Body of pancreas (tissue), 4 donors: ENCODE measurements at regions not wholly inside any gene's neighbourhood (a gene's known extent, or its start where the extent isn't known, plus 50 kb on each side); places are given as distances from the start of the nearest gene placed in this dataset.

Experiments used
- ATAC-seq: fragments of 150-250 bp; one replicate; pipeline ENCODE4 v1.9.1; 2016
- DNase-seq, 4 donors: peaks; one replicate each; pipeline ENCODE4 v3.0.0-alpha.2; 2019
- H3K27ac ChIP-seq, 4 donors: fragments of 200-600 bp; sonication (generic); 1 replicate in 3 of 4; 2 replicates in 1 of 4; pipeline versions ENCODE4 v1.5.1 to v1.6.1; 2016 to 2019; ENCODE audit warnings: mild to moderate bottlenecking in 1 of 4, mixed read lengths in 1 of 4, moderate library complexity in 1 of 4
- H3K27me3 ChIP-seq, 2 donors: fragments of 200-600 bp; sonication (generic); one replicate each; pipeline ENCODE4 v1.6.0; 2016; ENCODE audit warnings: mild to moderate bottlenecking in 1 of 2
- H3K36me3 ChIP-seq, 2 donors: fragments of 200-600 bp; sonication (generic); replicated peaks in 1 of 2; 2 replicates each; pipeline ENCODE4 v1.5.1; 2016; ENCODE audit warnings: low read depth in 2 of 2; ENCODE audit not compliant: insufficient read depth in 1 of 2
- H3K4me1 ChIP-seq: fragments of 200-600 bp; sonication (generic); one replicate; pipeline ENCODE4 v1.6.0; 2016
- H3K4me3 ChIP-seq, 2 donors: fragments of 200-600 bp; sonication (generic); 1 replicate in 1 of 2; 2 replicates in 1 of 2; pipeline ENCODE4 v1.5.1; 2016 to 2019
- H3K9me3 ChIP-seq, 3 donors: fragments of 200-600 bp; sonication (generic); 1 replicate in 2 of 3; 2 replicates in 1 of 3; pipeline ENCODE4 v1.5.1; 2016
- POLR2A ChIP-seq, 3 donors: fragments of 450-650 bp; IDR thresholded peaks; one replicate each; pipeline ENCODE4 v1.6.1; 2016; ENCODE audit warnings: antibody characterized with exemption in 3 of 3, mild to moderate bottlenecking in 2 of 3
- WGBS, 2 donors: methylation state at CpG; one replicate each; pipeline ENCODE4 v1.1.5; 2017; 5-methylcytosine and 5-hydroxymethylcytosine counted together
- intact Hi-C: fragments of 100-400 bp; cut with DNase I; formaldehyde crosslinking; loops from one replicate; pipeline ENCODE4 v1.15.1; 2023
- TF ChIP-seq, protein P1 (sequence below), 7 experiments: fragments of 450-650 bp in 4 of 7; fragments of 200-600 bp in 3 of 7; sonication (generic) in 3 of 7; IDR thresholded peaks; one replicate each; pipeline ENCODE4 v1.5.1; 2016 to 2019; ENCODE audit warnings: antibody characterized with exemption in 7 of 7

DNA sequence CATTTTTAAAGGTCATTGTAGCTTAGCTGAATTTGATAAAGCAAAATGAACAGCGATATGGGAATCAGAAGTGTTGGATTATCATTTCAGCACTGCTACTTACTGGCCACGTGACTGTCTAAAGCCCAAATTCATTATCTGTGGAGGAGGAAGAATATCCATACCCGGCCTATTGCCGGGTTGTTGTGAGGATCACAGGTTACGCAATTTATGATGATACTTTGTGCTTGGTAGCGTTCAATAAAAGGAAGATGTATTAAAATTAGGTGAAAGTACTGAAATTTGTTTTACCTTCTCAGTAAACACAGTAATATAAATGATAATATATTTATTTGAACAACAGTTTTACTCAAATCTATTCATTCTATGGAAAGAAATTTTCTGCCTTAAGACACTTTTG is 1540.2 kb downstream of the ADGRL3 start:
- intact Hi-C loops = no loop called here
- ATAC-seq (no peak), DNase-seq (no peak)
- WGBS, 2 donors = 56 to 71% methylated on average over 6 of the region's 6 CpGs
- TF ChIP-seq, protein P1, sequence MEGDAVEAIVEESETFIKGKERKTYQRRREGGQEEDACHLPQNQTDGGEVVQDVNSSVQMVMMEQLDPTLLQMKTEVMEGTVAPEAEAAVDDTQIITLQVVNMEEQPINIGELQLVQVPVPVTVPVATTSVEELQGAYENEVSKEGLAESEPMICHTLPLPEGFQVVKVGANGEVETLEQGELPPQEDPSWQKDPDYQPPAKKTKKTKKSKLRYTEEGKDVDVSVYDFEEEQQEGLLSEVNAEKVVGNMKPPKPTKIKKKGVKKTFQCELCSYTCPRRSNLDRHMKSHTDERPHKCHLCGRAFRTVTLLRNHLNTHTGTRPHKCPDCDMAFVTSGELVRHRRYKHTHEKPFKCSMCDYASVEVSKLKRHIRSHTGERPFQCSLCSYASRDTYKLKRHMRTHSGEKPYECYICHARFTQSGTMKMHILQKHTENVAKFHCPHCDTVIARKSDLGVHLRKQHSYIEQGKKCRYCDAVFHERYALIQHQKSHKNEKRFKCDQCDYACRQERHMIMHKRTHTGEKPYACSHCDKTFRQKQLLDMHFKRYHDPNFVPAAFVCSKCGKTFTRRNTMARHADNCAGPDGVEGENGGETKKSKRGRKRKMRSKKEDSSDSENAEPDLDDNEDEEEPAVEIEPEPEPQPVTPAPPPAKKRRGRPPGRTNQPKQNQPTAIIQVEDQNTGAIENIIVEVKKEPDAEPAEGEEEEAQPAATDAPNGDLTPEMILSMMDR (IDR thresholded peaks at IDR 0.05) = no peak
- no peak for TF ChIP-seq POLR2A (IDR thresholded peaks at IDR 0.05)
- Histone ChIP-seq H3K4me1 (no peaks in the 10 kb centered on the region), H3K4me3 (no peak overlapping the region), H3K27ac (no peak overlapping the region), H3K9me3 (no peaks in the 10 kb centered on the region), H3K36me3 (no peaks in the 10 kb centered on the region), H3K27me3 (no peaks in the 10 kb centered on the region)

DNA sequence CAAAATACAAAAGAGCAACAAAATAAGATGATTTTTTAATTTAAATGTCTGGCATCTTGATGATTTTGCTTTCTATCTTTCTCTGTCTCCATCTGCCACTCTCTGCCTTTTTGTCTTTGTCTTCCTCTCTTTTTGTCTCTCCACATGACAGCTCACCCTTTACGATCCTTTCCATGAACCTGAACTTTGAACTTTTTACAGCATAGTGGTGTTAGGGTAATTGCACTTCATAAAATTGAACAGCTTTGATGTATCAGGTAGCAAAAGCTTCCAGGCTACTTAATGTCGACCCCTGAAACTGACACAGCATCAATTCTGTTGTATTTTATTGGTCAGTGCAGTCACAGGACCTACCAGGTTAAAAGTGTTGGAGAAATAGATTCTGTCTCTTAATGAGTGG is 1517.0 kb downstream of the ADGRL3 start:
- Histone ChIP-seq H3K4me1 (no peaks in the 10 kb centered on the region), H3K4me3 (no peak overlapping the region), H3K27me3 (no peaks in the 10 kb centered on the region), H3K27ac (no peak overlapping the region), H3K36me3 (no peaks in the 10 kb centered on the region), H3K9me3 (no peaks in the 10 kb centered on the region)
- WGBS, 2 donors = 37 to 39% methylated on average over 2 of the region's 2 CpGs
- DNase-seq (no peak), ATAC-seq (no peak)
- intact Hi-C loops = no loop called here
- no peak for TF ChIP-seq POLR2A (IDR thresholded peaks at IDR 0.05)
- TF ChIP-seq, protein P1 (IDR thresholded peaks at IDR 0.05) = no peak

DNA sequence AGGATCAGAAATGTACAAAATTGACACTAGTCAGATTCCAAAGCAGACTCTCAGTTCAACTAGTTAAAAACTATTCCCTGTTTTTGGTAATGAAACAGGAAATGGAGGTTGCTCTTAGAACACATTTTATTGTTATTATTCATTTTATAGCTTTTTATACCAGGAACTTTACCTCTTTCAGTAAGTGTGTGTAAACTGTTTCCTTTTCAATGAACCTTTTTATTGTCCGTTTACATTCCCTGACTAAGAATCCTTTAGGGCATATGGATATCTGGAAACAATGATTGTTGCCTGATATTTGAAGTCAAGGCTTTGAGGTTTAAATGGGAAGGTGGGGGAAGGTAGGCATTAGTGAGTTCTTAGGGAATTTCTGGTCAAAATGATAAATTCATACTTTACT is 1511.4 kb downstream of the ADGRL3 start:
- ATAC-seq (no peak), DNase-seq (no peak)
- Histone ChIP-seq H3K27me3 (no peaks in the 10 kb centered on the region), H3K27ac (no peak overlapping the region), H3K36me3 (no peaks in the 10 kb centered on the region), H3K4me3 (no peak overlapping the region), H3K9me3 (no peaks in the 10 kb centered on the region), H3K4me1 (no peaks in the 10 kb centered on the region)
- TF ChIP-seq, protein P1 (IDR thresholded peaks at IDR 0.05) = no peak
- WGBS, 2 donors = 24 to 45% methylated on average over 1 of the region's 1 CpG
- intact Hi-C loops = no loop called here

DNA sequence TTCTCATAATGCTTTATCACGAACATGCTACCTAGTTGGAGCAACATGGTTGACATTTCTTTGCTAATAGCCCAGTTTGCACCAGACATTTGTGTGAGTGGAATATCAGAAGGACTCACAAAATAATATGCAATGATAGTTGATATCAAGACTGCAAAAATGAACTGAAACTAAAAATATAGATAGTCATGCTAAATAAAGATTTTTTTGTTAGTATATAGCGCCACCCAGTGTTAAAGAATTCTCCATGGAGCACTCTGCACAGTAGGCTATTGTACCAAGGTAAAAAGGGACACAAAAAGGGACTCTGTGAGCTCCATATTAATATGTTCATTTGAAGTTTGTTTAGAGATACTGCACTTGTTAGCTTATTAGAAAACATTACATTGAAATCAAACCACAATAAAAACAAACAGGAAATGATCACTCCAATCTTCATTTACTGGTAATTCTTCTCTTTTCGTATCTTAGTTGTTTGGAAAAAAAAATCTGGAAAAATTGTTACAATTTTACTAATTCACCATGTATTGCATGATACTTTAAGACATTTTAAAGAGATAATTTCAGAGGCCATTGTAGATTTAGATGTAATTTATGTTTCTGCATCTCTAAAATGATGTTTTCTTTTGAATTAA is 1509.6 kb downstream of the ADGRL3 start:
- no peak for ATAC-seq
- no peaks in the 10 kb centered on the region for H3K4me1 ChIP-seq
- no peaks in the 10 kb centered on the region for H3K9me3 ChIP-seq
- WGBS, 2 donors = 34 to 43% methylated on average over 3 of the region's 3 CpGs
- no peak for TF ChIP-seq POLR2A (IDR thresholded peaks at IDR 0.05)
- TF ChIP-seq, protein P1 (IDR thresholded peaks at IDR 0.05) = peak in 6 of 7 experiments; percentile 14 to 49 (median 34)
- no peaks in the 10 kb centered on the region for H3K27me3 ChIP-seq
- no peak overlapping the region for H3K4me3 ChIP-seq
- intact Hi-C loops = no loop called here
- H3K27ac ChIP-seq = no peak overlapping the region
- DNase-seq = no peak
- no peaks in the 10 kb centered on the region for H3K36me3 ChIP-seq

DNA sequence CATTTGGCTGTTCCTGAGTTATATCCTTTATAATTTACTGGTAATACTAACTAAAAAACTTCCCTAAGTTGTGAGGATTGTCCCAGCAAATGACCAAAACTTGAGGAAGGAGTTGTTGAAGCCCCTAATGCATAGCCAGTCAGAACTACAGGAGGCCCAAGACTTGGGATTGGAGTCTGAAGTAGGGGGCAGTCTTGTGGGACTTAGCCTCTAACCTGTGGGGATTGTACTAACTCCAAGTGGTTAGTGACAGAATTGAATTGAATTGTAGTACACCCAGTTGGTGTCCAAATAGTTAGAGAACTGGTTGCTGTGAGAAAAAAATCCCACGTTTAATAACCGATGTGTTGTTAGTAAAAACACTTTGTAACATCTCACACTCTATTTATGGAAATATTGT is 1506.3 kb downstream of the ADGRL3 start:
- WGBS, 2 donors = 67 to 79% methylated on average over 2 of the region's 2 CpGs
- no peak overlapping the region for H3K4me3 ChIP-seq
- TF ChIP-seq, protein P1 (IDR thresholded peaks at IDR 0.05) = no peak
- TF ChIP-seq POLR2A (IDR thresholded peaks at IDR 0.05) = no peak
- no peaks in the 10 kb centered on the region for H3K36me3 ChIP-seq
- ATAC-seq = no peak
- H3K9me3 ChIP-seq = no peaks in the 10 kb centered on the region
- no peak for DNase-seq
- intact Hi-C loops = no loop called here
- H3K27ac ChIP-seq = no peak overlapping the region
- no peaks in the 10 kb centered on the region for H3K4me1 ChIP-seq
- H3K27me3 ChIP-seq = no peaks in the 10 kb centered on the region
